Activated CD4-positive, alpha-beta T cell treated with anti-CD3 and anti-CD28 coated beads, Interleukin-10, Interleukin-2, amounts not matched to agents 100 ng/mL and 50 ng/mL, durations not matched to agents 16 hours and 8 hours (primary cell): ENCODE measurements at regions not wholly inside any gene's neighbourhood (a gene's known extent, or its start where the extent isn't known, plus 50 kb on each side); places are given as distances from the start of the nearest gene placed in this dataset.
A peak's percentile ranks its signal among the peaks of the same experiment; 100 is the strongest.
"Not testable (repeated sequence)": the region's sequence is repeated elsewhere in the genome, so short reads cannot be mapped to it uniquely, and the experiment has no call there.

Source experiments
- DNase-seq: peaks from one replicate; pipeline ENCODE4 v3.0.0-alpha.2; 2020

DNA sequence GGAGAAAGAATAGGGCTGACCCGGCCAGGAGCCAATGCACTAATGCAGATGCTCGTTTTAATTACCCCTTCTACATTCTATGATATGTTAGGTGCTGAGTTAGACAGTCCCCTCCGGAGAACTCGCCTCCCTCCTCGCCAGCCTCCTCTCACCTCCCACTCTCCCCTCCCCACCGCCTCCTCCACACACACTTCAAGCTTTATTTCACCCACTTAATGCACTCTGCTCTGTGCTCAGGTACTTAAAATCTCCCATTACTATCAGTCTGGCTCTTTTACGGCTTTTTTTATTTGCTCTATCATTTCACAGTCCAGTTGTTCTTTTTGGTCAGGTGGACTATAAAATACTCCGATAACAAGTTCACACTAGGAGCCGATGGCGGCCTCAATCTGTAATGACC lies 231.6 kb downstream of the TEX36 start:
- no peak for DNase-seq

DNA sequence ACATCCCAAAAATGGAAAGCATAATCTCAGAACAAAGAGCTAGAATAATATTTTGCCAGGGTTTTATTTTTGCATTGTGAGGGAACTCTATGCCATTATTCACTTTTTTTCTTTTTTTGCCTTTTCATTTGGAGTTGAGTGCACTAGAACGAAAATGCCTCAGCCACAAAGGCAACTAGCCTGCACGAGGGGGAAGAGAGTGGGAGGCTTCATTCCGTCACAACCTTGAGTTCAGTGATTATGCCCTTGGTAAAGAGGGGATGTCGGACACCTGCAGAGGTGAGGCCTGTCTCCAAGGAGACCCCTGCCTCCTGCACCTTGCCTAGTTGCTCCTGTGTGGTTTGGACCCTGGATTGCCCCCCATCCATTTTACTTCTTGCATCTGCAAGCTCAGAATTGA lies 232.7 kb downstream of the TEX36 start:
- no peak for DNase-seq

- DNase-seq, result no peak
Observed at GRCh38 chr10:125449571-125449970, 233.4 kb downstream of the TEX36 start.

DNA sequence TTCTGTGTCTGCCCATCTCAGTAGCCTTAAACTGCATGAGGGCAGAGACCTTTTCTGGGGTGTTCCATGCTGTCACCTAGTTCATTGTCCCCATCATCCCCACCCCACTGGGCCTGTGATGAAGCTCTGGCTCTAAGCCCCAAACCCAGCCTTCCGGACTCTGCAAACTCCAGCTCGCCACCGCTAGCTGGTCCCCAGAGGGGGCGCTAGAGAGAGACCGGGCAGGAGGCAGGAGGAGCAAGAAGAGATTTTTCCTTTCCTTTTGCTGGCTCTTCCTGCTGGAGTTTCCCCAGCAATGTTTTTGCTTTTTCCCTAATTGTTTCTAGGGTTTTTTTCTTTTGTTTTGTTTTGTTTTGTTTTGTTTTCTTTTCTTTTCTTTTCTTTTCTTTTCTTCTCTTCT lies 234.4 kb downstream of the TEX36 start:
- DNase-seq, result peak; percentile 4

DNA sequence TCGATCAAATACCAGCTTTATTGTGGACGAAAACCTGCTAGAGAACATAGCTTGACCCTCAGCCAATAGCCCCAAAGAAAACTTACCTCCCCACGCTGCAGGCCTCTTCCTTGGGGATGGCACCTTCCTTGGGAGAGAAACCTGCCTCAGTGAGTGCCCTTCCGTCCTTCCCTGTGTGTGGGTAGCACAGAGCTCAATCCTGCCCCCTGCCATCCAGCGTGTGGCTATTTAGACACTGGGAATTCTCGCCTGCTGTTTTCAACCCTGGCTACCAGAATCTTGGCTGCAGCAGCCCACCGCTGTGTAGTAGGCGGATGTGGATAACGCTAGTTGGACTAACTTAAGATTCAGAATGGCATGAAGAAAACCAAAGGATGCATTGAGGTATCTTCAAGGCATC lies 238.2 kb downstream of the TEX36 start:
- DNase-seq, result no peak

DNA sequence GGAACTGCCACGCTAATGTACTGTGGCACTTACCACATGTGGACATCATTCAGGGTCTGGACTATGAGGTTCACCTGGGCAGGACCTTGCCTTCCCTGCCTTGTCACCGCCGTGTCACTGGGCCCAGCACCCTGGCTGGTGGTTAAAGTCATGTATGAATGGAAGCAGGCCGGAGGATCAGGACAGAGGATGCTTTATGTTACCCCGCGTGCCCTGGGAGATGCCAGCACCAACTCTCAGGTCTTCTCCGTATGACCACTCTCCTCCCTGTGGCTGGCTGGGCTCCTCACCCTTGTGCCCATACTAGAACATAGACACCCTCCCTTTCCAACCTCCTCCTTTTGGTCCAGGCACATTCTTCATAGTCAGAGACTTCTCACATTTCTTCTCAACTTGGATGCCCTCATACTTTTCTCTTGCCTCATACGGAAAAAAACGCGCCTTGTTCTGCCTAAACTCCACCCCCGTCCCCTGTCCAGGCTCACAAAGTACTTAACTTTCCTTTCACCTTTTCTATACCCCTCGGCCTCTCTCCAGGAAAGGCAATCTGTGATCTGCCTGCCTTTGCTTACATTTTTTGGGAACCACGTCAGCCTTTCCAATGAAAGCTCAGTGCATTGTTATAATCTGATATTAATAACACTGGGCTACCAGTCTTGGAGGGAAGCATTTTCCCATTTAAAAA lies 240.0 kb downstream of the TEX36 start:
- no peak for DNase-seq

GRCh38 chr10:125441151-125441550 lies 241.8 kb downstream of the TEX36 start:
- no peak for DNase-seq

DNA sequence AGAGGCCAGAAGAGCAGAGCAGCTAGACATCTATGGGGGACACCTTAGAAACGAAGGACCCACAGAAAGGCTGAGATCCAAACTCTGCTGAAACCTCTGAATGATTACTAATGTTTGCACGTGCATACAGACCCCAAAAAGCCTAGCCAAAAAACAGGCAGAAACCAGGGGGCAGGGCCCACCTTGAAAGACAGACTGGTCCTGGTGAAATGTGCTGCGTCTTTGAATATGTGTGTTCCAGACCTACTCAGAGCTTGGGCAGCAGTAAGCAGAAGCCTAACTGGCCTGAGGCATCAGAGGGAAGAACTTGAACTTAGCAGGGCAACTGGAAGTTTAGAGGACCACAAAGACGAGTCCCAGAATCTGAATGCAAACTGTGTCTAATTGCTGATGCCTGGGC lies 251.8 kb downstream of the TEX36 start:
- DNase-seq, result no peak

DNA sequence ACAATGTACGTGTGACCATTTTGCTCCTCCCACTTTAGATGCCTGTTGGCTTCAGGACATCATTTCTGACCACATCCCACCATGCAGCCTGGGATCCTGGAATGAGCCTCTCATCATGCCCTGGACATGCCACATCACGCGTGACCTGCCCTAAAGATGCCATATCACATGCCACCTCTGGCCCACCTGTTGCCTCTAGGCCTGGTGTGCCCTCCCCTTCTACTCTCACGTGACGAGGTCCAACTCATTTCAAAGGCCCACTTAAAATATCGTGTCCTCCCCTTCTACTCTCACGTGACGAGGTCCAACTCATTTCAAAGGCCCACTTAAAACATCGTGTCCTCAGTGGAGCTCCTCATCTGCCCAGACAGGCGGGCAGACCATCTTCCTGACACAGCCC lies 254.9 kb downstream of the TEX36 start:
- DNase-seq, result no peak

DNA sequence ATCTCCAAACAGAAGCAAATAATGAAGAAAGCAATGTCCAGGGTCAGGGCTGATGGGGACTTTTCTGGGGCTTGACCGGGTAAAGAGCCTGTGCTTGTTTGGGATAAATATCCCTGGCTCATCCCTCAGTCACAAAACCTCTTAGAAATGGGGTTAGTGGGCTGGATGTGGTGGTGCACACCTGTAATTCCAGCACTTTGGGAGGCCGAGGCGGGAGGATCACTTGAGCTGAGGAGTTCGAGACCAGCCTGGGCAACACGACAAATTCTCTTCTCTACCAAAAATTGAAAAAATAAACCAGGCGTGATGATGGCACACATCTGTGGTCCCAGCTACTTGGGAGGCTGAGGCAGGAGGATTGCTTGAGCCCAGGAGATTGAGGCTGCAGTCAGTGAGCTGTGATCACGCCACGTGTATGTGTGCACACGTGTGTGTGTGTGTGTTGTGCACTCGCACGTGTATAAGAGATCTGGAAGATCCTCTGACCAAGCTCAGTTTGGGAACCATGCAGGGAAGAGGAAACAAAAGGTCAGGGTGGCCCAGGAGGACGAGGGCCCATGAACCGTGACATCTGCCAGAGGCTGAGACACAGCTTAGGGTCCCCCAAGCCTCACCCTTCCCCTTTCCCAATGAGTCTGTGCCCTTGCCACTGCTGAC lies 258.6 kb downstream of the TEX36 start:
- DNase-seq, result no peak

GRCh38 chr10:125423569-125423968 lies 259.4 kb downstream of the TEX36 start:
- DNase-seq, result no peak

DNA sequence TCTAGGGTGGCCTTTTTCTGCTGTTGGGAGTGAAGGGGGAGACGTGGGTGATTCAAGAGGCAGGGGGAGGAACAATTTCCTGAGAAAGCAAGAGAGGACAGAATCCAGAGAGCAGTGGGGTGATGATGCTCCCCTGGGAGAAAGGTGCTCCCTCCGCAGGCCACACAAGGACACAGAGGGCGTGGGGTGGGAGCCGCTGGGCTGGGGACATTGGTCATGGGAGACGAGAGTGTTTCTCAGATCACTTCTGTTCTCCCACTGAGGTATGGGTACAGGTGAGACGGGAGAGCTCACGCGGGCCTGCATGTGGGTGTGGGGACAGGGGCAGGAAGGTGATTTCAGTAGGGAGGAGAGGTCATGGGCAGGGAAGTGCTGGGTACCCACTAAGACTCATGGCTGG lies 259.5 kb upstream of the CTBP2 start:
- DNase-seq, result no peak

DNA sequence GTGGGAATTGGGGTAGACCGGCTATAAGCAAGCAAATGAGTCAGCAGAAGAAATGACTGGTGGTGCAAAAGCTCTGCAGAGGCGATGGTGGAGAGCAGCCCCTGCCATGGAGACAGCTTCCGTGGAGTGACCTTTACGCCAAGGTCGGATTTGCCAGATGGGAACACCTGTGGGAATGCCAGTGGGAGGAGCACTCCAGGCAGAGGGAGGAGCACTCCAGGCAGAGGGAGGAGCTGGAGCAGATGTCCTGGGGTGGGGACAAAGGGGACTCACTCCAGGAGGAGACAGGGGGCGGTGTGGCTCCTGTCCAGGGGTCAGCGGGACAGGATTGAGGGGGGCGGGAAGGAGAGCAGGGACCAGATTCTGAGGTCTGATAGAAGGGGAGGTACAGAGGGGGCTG lies 258.8 kb upstream of the CTBP2 start:
- DNase-seq, result no peak

DNA sequence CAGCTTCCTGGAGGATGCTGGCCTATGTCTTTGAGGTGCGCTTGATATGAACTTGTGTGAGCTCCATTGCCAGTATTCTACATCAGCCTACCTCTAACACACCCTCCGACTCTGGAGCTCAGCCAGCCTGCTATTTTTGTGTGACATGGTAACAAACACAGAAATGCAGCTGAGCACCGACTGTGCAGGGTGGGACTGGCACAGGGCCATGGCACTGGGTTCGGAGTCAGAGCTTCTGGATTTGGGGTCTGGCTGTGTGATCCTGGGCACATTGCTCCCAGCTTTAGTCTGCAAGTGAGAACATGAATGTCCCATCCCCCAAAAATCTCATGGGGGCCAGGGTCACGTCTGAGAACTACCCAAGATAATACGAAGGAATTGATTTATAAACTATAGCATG lies 257.2 kb upstream of the CTBP2 start:
- DNase-seq, result no peak

- no peak for DNase-seq
Observed at GRCh38 chr10:125415964-125416363, 255.6 kb upstream of the CTBP2 start.

DNA sequence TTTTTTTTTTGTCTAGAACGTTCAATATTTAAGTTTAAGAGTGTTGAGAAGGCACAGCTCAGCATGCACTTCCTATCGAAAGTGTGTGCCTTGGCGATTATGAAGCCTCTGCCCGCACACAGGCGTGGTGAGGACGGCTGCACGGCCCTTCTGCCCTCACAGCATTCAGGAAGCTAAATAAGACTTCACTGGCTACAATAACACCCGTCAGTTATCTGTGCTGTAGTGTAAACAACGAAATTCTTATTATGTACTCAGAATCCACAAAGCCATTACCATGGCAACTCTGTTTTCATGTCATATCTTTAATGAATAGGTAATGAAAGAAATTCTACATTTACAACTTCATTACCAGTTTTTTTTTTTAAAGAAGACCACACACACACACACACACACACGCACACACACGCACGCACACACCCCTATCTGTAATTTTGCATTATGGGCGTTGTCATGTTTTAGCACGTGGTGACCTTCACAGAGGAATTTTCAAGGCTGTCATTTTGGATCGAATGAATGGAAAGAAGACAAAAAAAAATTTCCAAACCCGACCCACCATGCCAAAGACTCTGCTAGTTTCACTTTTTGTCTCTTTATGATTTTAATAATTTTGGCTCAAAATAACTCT lies 254.8 kb upstream of the CTBP2 start:
- no peak for DNase-seq

DNA sequence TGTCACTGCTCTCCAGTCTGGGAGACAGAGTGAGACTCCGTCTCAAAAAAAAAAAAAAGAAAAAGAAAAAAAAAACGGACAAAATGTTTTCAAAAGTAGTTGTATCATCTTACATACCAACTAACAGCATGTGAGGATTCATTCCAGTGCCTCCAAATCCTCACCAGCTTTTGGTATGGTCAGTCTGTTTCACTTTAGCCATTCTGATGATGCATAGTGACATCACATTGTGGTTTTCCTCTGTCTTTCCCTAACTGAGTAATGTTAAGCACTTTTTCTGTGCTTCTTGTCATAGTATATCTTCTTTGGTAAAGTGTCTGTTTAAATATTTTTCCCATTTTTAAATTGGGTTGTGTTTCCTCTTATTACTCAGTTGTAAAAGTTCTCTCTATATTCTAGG lies 251.4 kb upstream of the CTBP2 start:
- no peak for DNase-seq

- no peak for DNase-seq
Observed at GRCh38 chr10:125409756-125410155, 249.4 kb upstream of the CTBP2 start.

GRCh38 chr10:125407557-125407956 lies 247.2 kb upstream of the CTBP2 start:
- DNase-seq, result no peak

GRCh38 chr10:125407000-125407502 lies 246.7 kb upstream of the CTBP2 start:
- no peak for DNase-seq

GRCh38 chr10:125404902-125405301 lies 244.5 kb upstream of the CTBP2 start:
- DNase-seq, result not testable (repeated sequence)

DNA sequence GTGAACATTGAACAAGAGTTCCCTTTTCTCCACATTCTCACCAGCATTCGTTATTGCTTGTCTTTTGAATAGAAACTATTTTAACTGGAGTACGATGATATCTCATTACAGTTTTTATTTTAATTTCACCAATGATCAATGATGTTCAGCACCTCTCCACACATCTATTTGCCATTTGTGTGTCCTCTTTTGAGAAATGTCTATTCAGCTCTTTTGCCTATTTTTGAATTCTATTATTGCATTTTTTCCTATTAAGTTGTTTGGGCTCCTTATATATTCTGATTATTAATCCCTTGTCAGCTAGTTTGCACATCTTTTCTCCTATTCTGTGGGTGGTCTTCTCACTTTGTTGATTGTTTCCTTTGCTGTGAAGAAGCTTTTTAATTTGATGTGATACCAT lies 241.1 kb upstream of the CTBP2 start:
- DNase-seq, result no peak

DNA sequence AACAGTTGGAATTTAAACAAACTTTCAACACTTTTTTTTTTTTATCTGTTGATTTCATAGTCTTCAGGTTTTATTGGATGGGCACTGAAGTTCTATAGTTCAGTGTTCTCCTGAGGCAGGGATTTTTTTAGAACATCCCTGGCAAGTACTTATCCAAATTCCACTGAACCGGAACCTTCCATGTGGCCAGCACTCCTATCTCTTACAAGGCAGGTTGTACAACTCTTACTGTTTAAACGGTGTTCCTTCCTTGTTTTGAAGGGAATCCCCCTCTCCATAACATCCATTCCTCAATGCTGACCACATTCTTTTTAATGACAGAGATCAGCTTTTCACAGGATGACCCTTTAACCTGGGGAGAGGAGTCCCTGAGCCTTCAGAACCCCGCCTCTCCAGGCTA lies 238.9 kb upstream of the CTBP2 start:
- DNase-seq, result no peak

- DNase-seq, result no peak
Observed at GRCh38 chr10:125398270-125398669, 237.9 kb upstream of the CTBP2 start.
